ENCODE measurements at regions not wholly inside any gene's neighbourhood (a gene's known extent, or its start where the extent isn't known, plus 50 kb on each side); places are given as distances from the start of the nearest gene placed in this dataset.

GRCh38 chr12:92573104-92573503, 129.7 kb upstream of the PLEKHG7 start:
- TF ChIP-seq POLR2A (IDR thresholded peaks at IDR 0.05) (no peak), POLR2AphosphoS5 (IDR thresholded peaks at IDR 0.05) (no peak)
